IPS-20b (cell line): ENCODE measurements at regions not wholly inside any gene's neighbourhood (a gene's known extent, or its start where the extent isn't known, plus 50 kb on each side); places are given as distances from the start of the nearest gene placed in this dataset.

Source experiments
- H3K27ac ChIP-seq: one replicate; pipeline ENCODE4 v1.5.1; 2013; ENCODE audit warnings: low read length
- H3K27me3 ChIP-seq: 2 replicates; pipeline ENCODE4 v1.6.1; 2013; ENCODE audit warnings: mild to moderate bottlenecking, low read length, inconsistent platforms; ENCODE audit not compliant: insufficient read depth
- H3K36me3 ChIP-seq: 2 replicates; pipeline ENCODE4 v1.6.1; 2013; ENCODE audit warnings: low read depth, mild to moderate bottlenecking, inconsistent platforms, low read length, moderate library complexity; ENCODE audit not compliant: insufficient read depth
- H3K4me1 ChIP-seq: 2 replicates; pipeline ENCODE4 v1.6.1; 2013; ENCODE audit warnings: mild to moderate bottlenecking, control low read depth, inconsistent platforms, low read length, moderate library complexity; ENCODE audit not compliant: insufficient read depth
- H3K4me3 ChIP-seq: 2 replicates; pipeline ENCODE4 v1.5.1; 2013; ENCODE audit warnings: mild to moderate bottlenecking, low read length, inconsistent platforms
- H3K9ac ChIP-seq: 2 replicates; pipeline ENCODE4 v1.6.1; 2013; ENCODE audit warnings: low read depth, mild to moderate bottlenecking, inconsistent platforms, low read length, moderate library complexity
- H3K9me3 ChIP-seq: 2 replicates; pipeline ENCODE4 v1.6.1; 2013; ENCODE audit warnings: mild to moderate bottlenecking, low read depth, low read length, inconsistent platforms; ENCODE audit not compliant: insufficient read depth

- Histone ChIP-seq H3K9me3 (no peaks in the 10 kb centered on the region; the same call in 1 of the 2 replicates), H3K9ac (no peak overlapping the region), H3K27ac (no peak overlapping the region), H3K4me1 (no peaks in the 10 kb centered on the region; the same call in 1 of the 2 replicates), H3K27me3 (no peaks in the 10 kb centered on the region), H3K4me3 (no peak overlapping the region), H3K36me3 (no peaks in the 10 kb centered on the region)
These were observed 85.1 kb upstream of the NAV3 start for GRCh38 chr12:77745624-77746023.

GRCh38 chr12:77742631-77743030 lies 88.1 kb upstream of the NAV3 start:
- no peaks in the 10 kb centered on the region for H3K4me1 ChIP-seq
- H3K9me3 ChIP-seq, result no peaks in the 10 kb centered on the region
- no peaks in the 10 kb centered on the region for H3K27me3 ChIP-seq
- no peak overlapping the region for H3K4me3 ChIP-seq
- no peak overlapping the region for H3K9ac ChIP-seq
- no peak overlapping the region for H3K27ac ChIP-seq
- no peaks in the 10 kb centered on the region for H3K36me3 ChIP-seq

GRCh38 chr12:77741974-77742517 lies 88.6 kb upstream of the NAV3 start:
- no peak overlapping the region for H3K27ac ChIP-seq
- H3K4me1 ChIP-seq, result no peaks in the 10 kb centered on the region
- H3K4me3 ChIP-seq, result no peak overlapping the region
- H3K27me3 ChIP-seq, result no peaks in the 10 kb centered on the region
- H3K9ac ChIP-seq, result no peak overlapping the region
- H3K9me3 ChIP-seq, result no peaks in the 10 kb centered on the region
- H3K36me3 ChIP-seq, result no peaks in the 10 kb centered on the region

GRCh38 chr12:77736219-77736965 lies 94.3 kb upstream of the NAV3 start:
- Histone ChIP-seq H3K9ac (no peak overlapping the region), H3K9me3 (0 out of 2 replicates have a peak, but pooled peaks cover 6% of the 10 kb centered on the region), H3K4me1 (no peaks in the 10 kb centered on the region), H3K27me3 (no peaks in the 10 kb centered on the region), H3K27ac (no peak overlapping the region), H3K4me3 (no peak overlapping the region), H3K36me3 (no peaks in the 10 kb centered on the region)

GRCh38 chr12:77734214-77734883 lies 96.3 kb upstream of the NAV3 start:
- Histone ChIP-seq H3K36me3 (no peaks in the 10 kb centered on the region), H3K4me1 (no peaks in the 10 kb centered on the region), H3K27me3 (no peaks in the 10 kb centered on the region), H3K4me3 (no peak overlapping the region), H3K9ac (no peak overlapping the region), H3K9me3 (0 out of 2 replicates have a peak, but pooled peaks cover 6% of the 10 kb centered on the region), H3K27ac (no peak overlapping the region)

GRCh38 chr12:77728018-77728417 lies 102.7 kb upstream of the NAV3 start:
- Histone ChIP-seq H3K27ac (no peak overlapping the region), H3K4me3 (no peak overlapping the region), H3K4me1 (no peaks in the 10 kb centered on the region; the same call in 1 of the 2 replicates), H3K27me3 (no peaks in the 10 kb centered on the region), H3K9me3 (no peaks in the 10 kb centered on the region), H3K36me3 (no peaks in the 10 kb centered on the region), H3K9ac (no peak overlapping the region)

- H3K9ac ChIP-seq, result no peak overlapping the region
- no peaks in the 10 kb centered on the region for H3K36me3 ChIP-seq
- no peaks in the 10 kb centered on the region for H3K27me3 ChIP-seq
- no peaks in the 10 kb centered on the region for H3K9me3 ChIP-seq
- H3K4me3 ChIP-seq, result no peak overlapping the region
- H3K4me1 ChIP-seq, result no peaks in the 10 kb centered on the region; the same call in 1 of the 2 replicates
- H3K27ac ChIP-seq, result no peak overlapping the region
These were observed 103.2 kb upstream of the NAV3 start for GRCh38 chr12:77727442-77728001.

- H3K36me3 ChIP-seq, result no peaks in the 10 kb centered on the region
- no peak overlapping the region for H3K4me3 ChIP-seq
- H3K27me3 ChIP-seq, result no peaks in the 10 kb centered on the region
- H3K9me3 ChIP-seq, result no peaks in the 10 kb centered on the region
- H3K27ac ChIP-seq, result no peak overlapping the region
- no peak overlapping the region for H3K9ac ChIP-seq
- H3K4me1 ChIP-seq, result no peaks in the 10 kb centered on the region; the same call in 1 of the 2 replicates
These were observed 105.1 kb upstream of the NAV3 start for GRCh38 chr12:77725611-77726010.

GRCh38 chr12:77724367-77724957 lies 106.2 kb upstream of the NAV3 start:
- Histone ChIP-seq H3K4me3 (no peak overlapping the region), H3K4me1 (no peaks in the 10 kb centered on the region; the same call in 1 of the 2 replicates), H3K36me3 (no peaks in the 10 kb centered on the region), H3K9me3 (no peaks in the 10 kb centered on the region), H3K9ac (no peak overlapping the region), H3K27me3 (no peaks in the 10 kb centered on the region), H3K27ac (no peak overlapping the region)

GRCh38 chr12:77723308-77723707 lies 107.4 kb upstream of the NAV3 start:
- no peak overlapping the region for H3K27ac ChIP-seq
- H3K4me1 ChIP-seq, result no peaks in the 10 kb centered on the region; the same call in 1 of the 2 replicates
- H3K27me3 ChIP-seq, result no peaks in the 10 kb centered on the region
- H3K36me3 ChIP-seq, result no peaks in the 10 kb centered on the region
- no peak overlapping the region for H3K4me3 ChIP-seq
- H3K9me3 ChIP-seq, result no peaks in the 10 kb centered on the region
- H3K9ac ChIP-seq, result no peak overlapping the region

- Histone ChIP-seq H3K27ac (no peak overlapping the region), H3K9ac (no peak overlapping the region), H3K27me3 (no peaks in the 10 kb centered on the region), H3K4me1 (no peaks in the 10 kb centered on the region; the same call in 1 of the 2 replicates), H3K4me3 (no peak overlapping the region), H3K9me3 (no peaks in the 10 kb centered on the region), H3K36me3 (no peaks in the 10 kb centered on the region)
These were observed 108.2 kb upstream of the NAV3 start for GRCh38 chr12:77722536-77722935.
